ENCODE measurements at regions not wholly inside any gene's neighbourhood (a gene's known extent, or its start where the extent isn't known, plus 50 kb on each side); places are given as distances from the start of the nearest gene placed in this dataset.
"Not testable (repeated sequence)": the region's sequence is repeated elsewhere in the genome, so short reads cannot be mapped to it uniquely, and the experiment has no call there.

GRCh38 chr3:89533275-89533674, 425.9 kb downstream of the EPHA3 start:
- DNase-seq (ENCODE audit: low read depth, low spot score), result no peak
- H3K4me3 ChIP-seq (ENCODE audit: low read length), result no peak overlapping the region

GRCh38 chr3:89554587-89554986, 447.2 kb downstream of the EPHA3 start:
- H3K4me3 ChIP-seq (ENCODE audit: low read length); DNase-seq (ENCODE audit: low read depth, low spot score): not testable (repeated sequence)

GRCh38 chr3:89558711-89559110, 451.3 kb downstream of the EPHA3 start:
- DNase-seq (ENCODE audit: low read depth, low spot score), result no peak
- H3K4me3 ChIP-seq (ENCODE audit: low read length), result no peak overlapping the region

GRCh38 chr3:89560568-89560967, 453.1 kb downstream of the EPHA3 start:
- DNase-seq (ENCODE audit: low read depth, low spot score), result no peak
- H3K4me3 ChIP-seq (ENCODE audit: low read length), result no peak overlapping the region

- H3K4me3 ChIP-seq (ENCODE audit: low read length), result no peak overlapping the region
- DNase-seq (ENCODE audit: low read depth, low spot score), result no peak
Measured at GRCh38 chr3:89562373-89562772, 455.0 kb downstream of the EPHA3 start.

- DNase-seq (ENCODE audit: low read depth, low spot score), result no peak
- H3K4me3 ChIP-seq (ENCODE audit: low read length), result no peak overlapping the region
Measured at GRCh38 chr3:89565098-89565497, 457.7 kb downstream of the EPHA3 start.

GRCh38 chr3:89570465-89570864, 463.0 kb downstream of the EPHA3 start:
- H3K4me3 ChIP-seq (ENCODE audit: low read length), result no peak overlapping the region
- no peak for DNase-seq (ENCODE audit: low read depth, low spot score)

- no peak for DNase-seq (ENCODE audit: low read depth, low spot score)
- H3K4me3 ChIP-seq (ENCODE audit: low read length), result no peak overlapping the region
Measured at GRCh38 chr3:89571298-89571697, 463.9 kb downstream of the EPHA3 start.

GRCh38 chr3:89571707-89572106, 464.3 kb downstream of the EPHA3 start:
- H3K4me3 ChIP-seq (ENCODE audit: low read length), result no peak overlapping the region
- no peak for DNase-seq (ENCODE audit: low read depth, low spot score)

GRCh38 chr3:89572261-89572660, 464.8 kb downstream of the EPHA3 start:
- H3K4me3 ChIP-seq (ENCODE audit: low read length), result no peak overlapping the region
- no peak for DNase-seq (ENCODE audit: low read depth, low spot score)

GRCh38 chr3:89576417-89576816, 469.0 kb downstream of the EPHA3 start:
- no peak for DNase-seq (ENCODE audit: low read depth, low spot score)
- H3K4me3 ChIP-seq (ENCODE audit: low read length), result no peak overlapping the region

- no peak for DNase-seq (ENCODE audit: low read depth, low spot score)
- H3K4me3 ChIP-seq (ENCODE audit: low read length), result no peak overlapping the region
Measured at GRCh38 chr3:89577637-89578530, 470.5 kb downstream of the EPHA3 start.

- no peak overlapping the region for H3K4me3 ChIP-seq (ENCODE audit: low read length)
- DNase-seq (ENCODE audit: low read depth, low spot score), result no peak
Measured at GRCh38 chr3:89580859-89581258, 473.4 kb downstream of the EPHA3 start.

GRCh38 chr3:89584398-89584797, 477.0 kb downstream of the EPHA3 start:
- no peak for DNase-seq (ENCODE audit: low read depth, low spot score)
- no peak overlapping the region for H3K4me3 ChIP-seq (ENCODE audit: low read length)

- no peak overlapping the region for H3K4me3 ChIP-seq (ENCODE audit: low read length)
- no peak for DNase-seq (ENCODE audit: low read depth, low spot score)
Measured at GRCh38 chr3:89586256-89586655, 478.8 kb downstream of the EPHA3 start.

- DNase-seq (ENCODE audit: low read depth, low spot score), result no peak
Measured at GRCh38 chr3:89586676-89587075, 479.3 kb downstream of the EPHA3 start.

GRCh38 chr3:89606151-89606550, 498.7 kb downstream of the EPHA3 start:
- DNase-seq (ENCODE audit: low read depth, low spot score), result no peak
- H3K4me3 ChIP-seq (ENCODE audit: low read length), result no peak overlapping the region

More at GRCh38 chr3:89586676-89587075, 479.3 kb downstream of the EPHA3 start:
- H3K4me3 ChIP-seq (ENCODE audit: low read length), result no peak overlapping the region

- no peak overlapping the region for H3K4me3 ChIP-seq (ENCODE audit: low read length)
- no peak for DNase-seq (ENCODE audit: low read depth, low spot score)
Measured at GRCh38 chr3:89612027-89612426, 504.6 kb downstream of the EPHA3 start.

GRCh38 chr3:89613241-89613640, 505.8 kb downstream of the EPHA3 start:
- DNase-seq (ENCODE audit: low read depth, low spot score), result no peak
- H3K4me3 ChIP-seq (ENCODE audit: low read length), result no peak overlapping the region

GRCh38 chr3:89617706-89618105, 510.3 kb downstream of the EPHA3 start:
- no peak for DNase-seq (ENCODE audit: low read depth, low spot score)
- H3K4me3 ChIP-seq (ENCODE audit: low read length), result no peak overlapping the region

- H3K4me3 ChIP-seq (ENCODE audit: low read length), result no peak overlapping the region
- DNase-seq (ENCODE audit: low read depth, low spot score), result no peak
Measured at GRCh38 chr3:89619263-89619662, 511.8 kb downstream of the EPHA3 start.
